Fibroblast of lung (primary cell): ENCODE measurements at regions not wholly inside any gene's neighbourhood (a gene's known extent, or its start where the extent isn't known, plus 50 kb on each side); places are given as distances from the start of the nearest gene placed in this dataset.

Source experiments
- DNase-seq, 2 donors: peaks; one replicate each; pipeline versions ENCODE4 v3.0.0 to v3.0.0-alpha.2; 2010; ENCODE audit warnings: low read depth in 2 of 2
- H2AFZ ChIP-seq: 2 replicates; pipeline ENCODE4 v1.5.1; 2012; ENCODE audit warnings: low read length, control low read depth, inconsistent platforms
- H3K27ac ChIP-seq: 2 replicates; pipeline ENCODE4 v1.5.1; 2011; ENCODE audit warnings: low read length, control low read depth; ENCODE audit not compliant: insufficient read depth
- H3K27me3 ChIP-seq: 2 replicates; pipeline ENCODE4 v1.5.1; 2011; ENCODE audit warnings: mild to moderate bottlenecking, low read length; ENCODE audit not compliant: control insufficient read depth, insufficient read depth
- H3K36me3 ChIP-seq: 2 replicates; pipeline ENCODE4 v1.5.1; 2011; ENCODE audit warnings: low read length; ENCODE audit not compliant: control insufficient read depth, insufficient read depth
- H3K4me1 ChIP-seq: 2 replicates; pipeline ENCODE4 v1.5.1; 2011; ENCODE audit warnings: low read length; ENCODE audit not compliant: control insufficient read depth, insufficient read depth; ENCODE audit errors: extremely low read depth
- H3K4me2 ChIP-seq: 2 replicates; pipeline ENCODE4 v1.5.1; 2011; ENCODE audit warnings: low read length, control low read depth; ENCODE audit not compliant: insufficient read depth; ENCODE audit errors: extremely low read depth
- H3K4me3 ChIP-seq, 4 experiments: fragments of 200-600 bp in 1 of 4; sonication (generic) in 1 of 4; replicated peaks in 1 of 4; 2 replicates each; pipeline ENCODE4 v1.5.1; 2011 to 2016; ENCODE audit warnings: low read length in 4 of 4, low read depth in 3 of 4, mild to moderate bottlenecking in 3 of 4, control low read depth in 2 of 4, inconsistent platforms in 1 of 4, mixed read lengths in 1 of 4; ENCODE audit not compliant: insufficient read depth in 1 of 4; ENCODE audit errors: control extremely low read depth in 1 of 4
- H3K79me2 ChIP-seq: 2 replicates; pipeline ENCODE4 v1.5.1; 2012; ENCODE audit warnings: mild to moderate bottlenecking, low read length, inconsistent platforms; ENCODE audit not compliant: control insufficient read depth, insufficient read depth
- H3K9ac ChIP-seq: 2 replicates; pipeline ENCODE4 v1.5.1; 2011; ENCODE audit warnings: mild to moderate bottlenecking, low read length, control low read depth; ENCODE audit not compliant: insufficient read depth
- H3K9me3 ChIP-seq: 2 replicates; pipeline ENCODE4 v1.5.1; 2012; ENCODE audit warnings: low read depth, low read length; ENCODE audit not compliant: control insufficient read depth, insufficient read depth
- H4K20me1 ChIP-seq: 2 replicates; pipeline ENCODE4 v1.5.1; 2011; ENCODE audit warnings: low read length; ENCODE audit not compliant: control insufficient read depth, insufficient read depth; ENCODE audit errors: extremely low read depth
- CTCF ChIP-seq, 2 donors: IDR thresholded peaks in 1 of 2; conservative IDR thresholded peaks in 1 of 2; 1 replicate in 1 of 2; 2 replicates in 1 of 2; pipeline ENCODE4 v1.5.1; 2011 to 2012; ENCODE audit warnings: low read length in 2 of 2, control low read depth in 1 of 2, inconsistent platforms in 1 of 2, low read depth in 1 of 2, mild to moderate bottlenecking in 1 of 2
- EZH2 ChIP-seq: IDR thresholded peaks from 2 replicates; pipeline ENCODE4 v1.5.1; 2012; ENCODE audit warnings: low read length, control low read depth, mild to moderate bottlenecking; ENCODE audit errors: missing control alignments

DNA sequence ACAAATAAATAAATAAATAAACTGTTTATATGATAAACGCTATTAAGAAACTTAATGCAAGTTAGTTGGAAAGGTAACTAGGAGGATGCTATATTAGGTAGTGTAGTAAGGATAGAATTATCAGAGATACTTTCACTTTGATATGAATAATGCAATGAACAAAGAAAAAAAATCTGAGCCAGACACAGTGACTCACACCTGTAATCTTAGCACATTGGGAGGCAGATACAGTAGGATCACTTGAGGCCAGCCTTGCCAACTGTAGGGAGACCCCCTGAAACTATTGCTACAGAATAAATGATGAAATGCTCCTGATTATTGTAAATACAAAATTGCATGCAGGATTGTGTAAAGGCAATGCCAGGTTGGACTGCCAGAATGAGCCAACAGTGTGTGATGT is 109.2 kb downstream of the ANXA2R start:
- TF ChIP-seq EZH2 = no peak
- TF ChIP-seq CTCF (conservative IDR thresholded peaks at IDR 0.05 in 1 of 2, IDR thresholded peaks at IDR 0.05 in 1 of 2; ENCODE audit: low read depth in 1 of 2, low read length in 2 of 2) = no peak
- Histone ChIP-seq H3K9me3 (no peaks in the 10 kb centered on the region), H3K79me2 (no peaks in the 10 kb centered on the region), H3K4me3 (no peak overlapping the region), H3K4me1 (no peaks in the 10 kb centered on the region), H3K27me3 (no peaks in the 10 kb centered on the region), H3K9ac (no peak overlapping the region), H3K4me2 (no peak overlapping the region), H2AFZ (no peak overlapping the region), H4K20me1 (no peaks in the 10 kb centered on the region), H3K36me3 (no peaks in the 10 kb centered on the region), H3K27ac (no peak overlapping the region)
- no peak for DNase-seq

- H3K9me3 ChIP-seq = no peaks in the 10 kb centered on the region
- H2AFZ ChIP-seq = no peak overlapping the region
- H3K27ac ChIP-seq = no peak overlapping the region
- H3K36me3 ChIP-seq = no peaks in the 10 kb centered on the region
- H3K4me2 ChIP-seq = no peak overlapping the region
- H3K27me3 ChIP-seq = no peaks in the 10 kb centered on the region
- no peaks in the 10 kb centered on the region for H3K79me2 ChIP-seq
- H4K20me1 ChIP-seq = no peaks in the 10 kb centered on the region
- H3K9ac ChIP-seq = no peak overlapping the region
- H3K4me3 ChIP-seq = no peak overlapping the region
- DNase-seq = no peak
- no peak for TF ChIP-seq CTCF (conservative IDR thresholded peaks at IDR 0.05 in 1 of 2, IDR thresholded peaks at IDR 0.05 in 1 of 2; ENCODE audit: low read depth in 1 of 2, low read length in 2 of 2)
- no peak for TF ChIP-seq EZH2
- no peaks in the 10 kb centered on the region for H3K4me1 ChIP-seq
Measured at GRCh38 chr5:42929871-42930270, 110.2 kb downstream of the ANXA2R start.

DNA sequence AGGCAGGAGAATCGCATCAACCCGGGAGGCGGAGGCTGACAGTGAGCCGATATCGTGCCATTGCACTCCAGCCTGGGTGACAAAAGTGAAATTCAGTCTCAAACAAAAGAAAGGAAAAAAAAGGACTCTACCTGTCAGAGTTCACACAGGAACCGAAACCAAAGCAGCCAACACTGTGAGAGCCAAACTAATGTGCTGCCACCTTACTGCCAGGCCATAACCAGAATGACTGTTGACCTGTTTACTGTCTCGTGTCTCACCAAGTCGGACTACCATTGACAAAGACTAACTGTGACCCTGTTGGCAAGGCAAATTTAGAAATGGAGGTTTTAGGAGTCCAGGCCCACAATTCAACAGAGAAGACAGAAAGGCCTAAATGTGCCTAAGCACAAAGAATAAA is 112.4 kb downstream of the ANXA2R start:
- no peaks in the 10 kb centered on the region for H3K79me2 ChIP-seq
- H3K4me2 ChIP-seq = no peak overlapping the region
- H3K36me3 ChIP-seq = no peaks in the 10 kb centered on the region
- peaks cover 4% of the 10 kb centered on the region for H3K27me3 ChIP-seq
- H3K4me1 ChIP-seq = no peaks in the 10 kb centered on the region
- DNase-seq = no peak
- TF ChIP-seq EZH2 = no peak
- TF ChIP-seq CTCF (conservative IDR thresholded peaks at IDR 0.05 in 1 of 2, IDR thresholded peaks at IDR 0.05 in 1 of 2; ENCODE audit: low read depth in 1 of 2, low read length in 2 of 2) = no peak
- H3K9me3 ChIP-seq = no peaks in the 10 kb centered on the region
- no peak overlapping the region for H2AFZ ChIP-seq
- no peak overlapping the region for H3K27ac ChIP-seq
- no peak overlapping the region for H3K4me3 ChIP-seq
- H4K20me1 ChIP-seq = no peaks in the 10 kb centered on the region
- no peak overlapping the region for H3K9ac ChIP-seq
